GM12878 (cell line): ENCODE measurements at regions not wholly inside any gene's neighbourhood (a gene's known extent, or its start where the extent isn't known, plus 50 kb on each side); places are given as distances from the start of the nearest gene placed in this dataset.

Experiments
- BHLHE40 ChIP-seq, 2 experiments: fragments of 450-650 bp in 1 of 2; IDR thresholded peaks; 2 replicates each; pipeline ENCODE4 v1.6.1; 2011 to 2017; ENCODE audit warnings: low read depth in 2 of 2, borderline replicate concordance in 1 of 2, improper control_type of control experiment in 1 of 2, low read length in 1 of 2, mild to moderate bottlenecking in 1 of 2
- SUPT20H ChIP-seq: IDR thresholded peaks from 2 replicates; pipeline ENCODE4 v1.6.1; 2011; ENCODE audit warnings: low read depth, mild to moderate bottlenecking, low read length, moderate library complexity, borderline replicate concordance; ENCODE audit not compliant: control insufficient read depth
- ZNF274 ChIP-seq: IDR thresholded peaks from one replicate; pipeline ENCODE4 v1.8.0; 2011; ENCODE audit not compliant: insufficient read length, insufficient read depth
- ZSCAN29 ChIP-seq: fragments of 450-650 bp; IDR thresholded peaks from 2 replicates; pipeline ENCODE4 v1.6.1; 2017; ENCODE audit warnings: mild to moderate bottlenecking, moderate library complexity
- TF ChIP-seq, protein P1 (sequence below): fragments of 450-650 bp; formaldehyde crosslinking; IDR thresholded peaks from 2 replicates; pipeline ENCODE4 v1.4.0; 2020; ENCODE audit warnings: mild to moderate bottlenecking, moderate library complexity
- TF ChIP-seq, protein P2 (sequence below), 3 experiments: IDR thresholded peaks in 2 of 3; conservative IDR thresholded peaks in 1 of 3; 2 replicates each; pipeline ENCODE4 v1.5.1; 2011; ENCODE audit warnings: low read depth in 3 of 3, low read length in 3 of 3, mild to moderate bottlenecking in 3 of 3, control low read depth in 2 of 3, moderate library complexity in 2 of 3, inconsistent platforms in 1 of 3, mixed read lengths in 1 of 3; ENCODE audit not compliant: control insufficient read depth in 2 of 3, insufficient read depth in 1 of 3; ENCODE audit errors: extremely low read depth in 1 of 3
- TF ChIP-seq, protein P3 (sequence below): IDR thresholded peaks from 2 replicates; pipeline ENCODE4 v1.6.1; 2012; ENCODE audit warnings: low read depth, low read length, improper control_type of control experiment

DNA sequence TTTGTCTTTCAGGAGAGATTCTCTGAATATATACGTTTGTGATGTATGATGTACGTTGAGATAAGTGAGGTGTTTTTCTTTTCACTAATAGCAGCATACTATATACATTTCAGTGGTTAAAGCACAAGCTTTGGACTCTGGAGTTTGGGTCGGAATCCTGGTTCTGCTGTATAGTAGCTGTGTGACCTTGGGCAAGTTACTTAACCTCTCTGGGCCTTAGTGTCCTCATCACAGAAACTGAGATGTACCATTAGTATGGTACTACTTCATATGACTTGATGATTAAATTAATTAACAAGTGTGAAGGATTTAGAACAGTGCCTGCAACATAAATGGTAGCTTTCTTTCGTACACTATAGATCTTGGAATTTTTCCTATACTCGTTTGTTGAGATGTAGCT lies 258.7 kb downstream of the CDCA7 start (continued):
- TF ChIP-seq, protein P1, sequence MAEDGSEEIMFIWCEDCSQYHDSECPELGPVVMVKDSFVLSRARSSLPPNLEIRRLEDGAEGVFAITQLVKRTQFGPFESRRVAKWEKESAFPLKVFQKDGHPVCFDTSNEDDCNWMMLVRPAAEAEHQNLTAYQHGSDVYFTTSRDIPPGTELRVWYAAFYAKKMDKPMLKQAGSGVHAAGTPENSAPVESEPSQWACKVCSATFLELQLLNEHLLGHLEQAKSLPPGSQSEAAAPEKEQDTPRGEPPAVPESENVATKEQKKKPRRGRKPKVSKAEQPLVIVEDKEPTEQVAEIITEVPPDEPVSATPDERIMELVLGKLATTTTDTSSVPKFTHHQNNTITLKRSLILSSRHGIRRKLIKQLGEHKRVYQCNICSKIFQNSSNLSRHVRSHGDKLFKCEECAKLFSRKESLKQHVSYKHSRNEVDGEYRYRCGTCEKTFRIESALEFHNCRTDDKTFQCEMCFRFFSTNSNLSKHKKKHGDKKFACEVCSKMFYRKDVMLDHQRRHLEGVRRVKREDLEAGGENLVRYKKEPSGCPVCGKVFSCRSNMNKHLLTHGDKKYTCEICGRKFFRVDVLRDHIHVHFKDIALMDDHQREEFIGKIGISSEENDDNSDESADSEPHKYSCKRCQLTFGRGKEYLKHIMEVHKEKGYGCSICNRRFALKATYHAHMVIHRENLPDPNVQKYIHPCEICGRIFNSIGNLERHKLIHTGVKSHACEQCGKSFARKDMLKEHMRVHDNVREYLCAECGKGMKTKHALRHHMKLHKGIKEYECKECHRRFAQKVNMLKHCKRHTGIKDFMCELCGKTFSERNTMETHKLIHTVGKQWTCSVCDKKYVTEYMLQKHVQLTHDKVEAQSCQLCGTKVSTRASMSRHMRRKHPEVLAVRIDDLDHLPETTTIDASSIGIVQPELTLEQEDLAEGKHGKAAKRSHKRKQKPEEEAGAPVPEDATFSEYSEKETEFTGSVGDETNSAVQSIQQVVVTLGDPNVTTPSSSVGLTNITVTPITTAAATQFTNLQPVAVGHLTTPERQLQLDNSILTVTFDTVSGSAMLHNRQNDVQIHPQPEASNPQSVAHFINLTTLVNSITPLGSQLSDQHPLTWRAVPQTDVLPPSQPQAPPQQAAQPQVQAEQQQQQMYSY (CRISPR knock-in tag) = no peak
- TF ChIP-seq, protein P2, sequence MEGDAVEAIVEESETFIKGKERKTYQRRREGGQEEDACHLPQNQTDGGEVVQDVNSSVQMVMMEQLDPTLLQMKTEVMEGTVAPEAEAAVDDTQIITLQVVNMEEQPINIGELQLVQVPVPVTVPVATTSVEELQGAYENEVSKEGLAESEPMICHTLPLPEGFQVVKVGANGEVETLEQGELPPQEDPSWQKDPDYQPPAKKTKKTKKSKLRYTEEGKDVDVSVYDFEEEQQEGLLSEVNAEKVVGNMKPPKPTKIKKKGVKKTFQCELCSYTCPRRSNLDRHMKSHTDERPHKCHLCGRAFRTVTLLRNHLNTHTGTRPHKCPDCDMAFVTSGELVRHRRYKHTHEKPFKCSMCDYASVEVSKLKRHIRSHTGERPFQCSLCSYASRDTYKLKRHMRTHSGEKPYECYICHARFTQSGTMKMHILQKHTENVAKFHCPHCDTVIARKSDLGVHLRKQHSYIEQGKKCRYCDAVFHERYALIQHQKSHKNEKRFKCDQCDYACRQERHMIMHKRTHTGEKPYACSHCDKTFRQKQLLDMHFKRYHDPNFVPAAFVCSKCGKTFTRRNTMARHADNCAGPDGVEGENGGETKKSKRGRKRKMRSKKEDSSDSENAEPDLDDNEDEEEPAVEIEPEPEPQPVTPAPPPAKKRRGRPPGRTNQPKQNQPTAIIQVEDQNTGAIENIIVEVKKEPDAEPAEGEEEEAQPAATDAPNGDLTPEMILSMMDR (IDR thresholded peaks at IDR 0.05 in 2 of 3, conservative IDR thresholded peaks at IDR 0.05 in 1 of 3; ENCODE audit: control insufficient read depth in 2 of 3, extremely low read depth in 1 of 3, insufficient read depth in 1 of 3, low read depth in 3 of 3, low read length in 3 of 3) = no peak
- TF ChIP-seq ZNF274 (no peak), BHLHE40 (IDR thresholded peaks at IDR 0.05; ENCODE audit: borderline replicate concordance in 1 of 2, low read depth in 2 of 2, low read length in 1 of 2) (no peak), ZSCAN29 (no peak), SUPT20H (no peak)
- TF ChIP-seq, protein P3, sequence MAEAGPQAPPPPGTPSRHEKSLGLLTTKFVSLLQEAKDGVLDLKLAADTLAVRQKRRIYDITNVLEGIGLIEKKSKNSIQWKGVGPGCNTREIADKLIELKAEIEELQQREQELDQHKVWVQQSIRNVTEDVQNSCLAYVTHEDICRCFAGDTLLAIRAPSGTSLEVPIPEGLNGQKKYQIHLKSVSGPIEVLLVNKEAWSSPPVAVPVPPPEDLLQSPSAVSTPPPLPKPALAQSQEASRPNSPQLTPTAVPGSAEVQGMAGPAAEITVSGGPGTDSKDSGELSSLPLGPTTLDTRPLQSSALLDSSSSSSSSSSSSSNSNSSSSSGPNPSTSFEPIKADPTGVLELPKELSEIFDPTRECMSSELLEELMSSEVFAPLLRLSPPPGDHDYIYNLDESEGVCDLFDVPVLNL = no peak
